PC-3 (cell line): ENCODE measurements at regions not wholly inside any gene's neighbourhood (a gene's known extent, or its start where the extent isn't known, plus 50 kb on each side); places are given as distances from the start of the nearest gene placed in this dataset.

ENCODE experiments used
- ATAC-seq: fragments of 200-7000 bp; cut with Tn5 transposase; 2 replicates; pipeline ENCODE4 v1.9.1; 2020; ENCODE audit warnings: mild to moderate bottlenecking, moderate library complexity
- BruUV-seq: library from RNA; stranded (reverse); fragments of 400-500 nt; replicated peaks from 2 replicates; lab custom pipeline; 2021; lab: Mats Ljungman, UMichigan
- CTCF ChIA-PET: fragments of 300-600 bp; sonication (Branson Sonifier 250); formaldehyde crosslinking; loops from one replicate; lab custom pipeline; 2022; ENCODE audit warnings: antibody characterized with exemption; lab: Charles Lee
- POLR2A ChIA-PET: fragments of 300-600 bp; sonication (Branson Sonifier 250); formaldehyde crosslinking; loops from one replicate; lab custom pipeline; 2022; ENCODE audit warnings: antibody characterized with exemption; ENCODE audit not compliant: unreplicated experiment; lab: Charles Lee
- DNase-seq: peaks from one replicate; pipeline ENCODE4 v3.0.0-alpha.2; 2015
- H2AFZ ChIP-seq: fragments of 300-600 bp; sonication (generic); 2 replicates; pipeline ENCODE4 v1.6.0; 2016; ENCODE audit warnings: antibody characterized with exemption, low read length
- H3F3A ChIP-seq: fragments of 300-600 bp; sonication (generic); one replicate; pipeline ENCODE4 v1.6.0; 2017; ENCODE audit warnings: antibody characterized with exemption, low read length, control low read depth, mild to moderate bottlenecking; ENCODE audit not compliant: unreplicated experiment
- H3K27ac ChIP-seq: fragments of 300-600 bp; sonication (generic); 2 replicates; pipeline ENCODE4 v1.5.1; 2016; ENCODE audit warnings: mild to moderate bottlenecking, low read length
- H3K27me3 ChIP-seq: fragments of 300-600 bp; sonication (generic); 2 replicates; pipeline ENCODE4 v1.6.1; 2016; ENCODE audit warnings: low read length, mixed read lengths
- H3K36me3 ChIP-seq: fragments of 300-600 bp; sonication (generic); 2 replicates; pipeline ENCODE4 v1.6.1; 2016; ENCODE audit warnings: low read depth, mixed run types, low read length, mixed read lengths
- H3K4me1 ChIP-seq: fragments of 300-600 bp; sonication (generic); 2 replicates; pipeline ENCODE4 v1.5.1; 2016; ENCODE audit warnings: low read length; ENCODE audit not compliant: insufficient read depth
- H3K4me2 ChIP-seq: fragments of 300-600 bp; sonication (generic); 2 replicates; pipeline ENCODE4 v1.6.0; 2016; ENCODE audit warnings: low read length
- H3K4me3 ChIP-seq: fragments of 300-600 bp; sonication (generic); 2 replicates; pipeline ENCODE4 v1.5.1; 2016; ENCODE audit warnings: mild to moderate bottlenecking, low read length, mixed read lengths
- H3K79me2 ChIP-seq: fragments of 300-600 bp; sonication (generic); 2 replicates; pipeline ENCODE4 v1.6.1; 2017; ENCODE audit warnings: low read length, mixed read lengths
- H3K9ac ChIP-seq: fragments of 300-600 bp; sonication (generic); 2 replicates; pipeline ENCODE4 v1.6.0; 2016; ENCODE audit warnings: mild to moderate bottlenecking, low read length
- H3K9me2 ChIP-seq: fragments of 300-600 bp; sonication (generic); replicated peaks from 2 replicates; pipeline ENCODE4 v1.6.1; 2016; ENCODE audit warnings: mixed run types, low read length, mixed read lengths
- H3K9me3 ChIP-seq: fragments of 300-600 bp; sonication (generic); 2 replicates; pipeline ENCODE4 v1.6.1; 2016; ENCODE audit warnings: low read length, mixed read lengths
- H4K20me1 ChIP-seq: fragments of 300-600 bp; sonication (generic); 2 replicates; pipeline ENCODE4 v1.6.1; 2016; ENCODE audit warnings: low read length, mixed read lengths
- CTCF ChIP-seq: fragments of 300-600 bp; sonication (generic); conservative IDR thresholded peaks from 2 replicates; pipeline ENCODE4 v1.5.1; 2017; ENCODE audit warnings: antibody characterized with exemption, low read depth, mild to moderate bottlenecking, low read length
- EZH2 ChIP-seq: fragments of 300-600 bp; sonication (generic); IDR thresholded peaks from one replicate; pipeline ENCODE4 v1.6.1; 2017; ENCODE audit warnings: antibody characterized with exemption, mild to moderate bottlenecking, low read length; ENCODE audit not compliant: unreplicated experiment
- EZH2phosphoT487 ChIP-seq: fragments of 300-600 bp; sonication (generic); IDR thresholded peaks from 2 replicates; pipeline ENCODE4 v1.6.1; 2018; ENCODE audit warnings: mild to moderate bottlenecking, antibody characterized with exemption, low read length, borderline replicate concordance
- intact Hi-C: fragments of 100-400 bp; cut with micrococcal nuclease; formaldehyde crosslinking; loops from 2 replicates; pipeline ENCODE4 v1.9.0; 2023

GRCh38 chr9:109629615-109630014, 131.5 kb upstream of the PTPN3 start:
- no peak overlapping the region for H3K4me3 ChIP-seq
- no peaks in the 10 kb centered on the region for H3K9me3 ChIP-seq
- no peaks in the 10 kb centered on the region for H3K79me2 ChIP-seq
- no peak overlapping the region for H2AFZ ChIP-seq
- no peaks in the 10 kb centered on the region for H4K20me1 ChIP-seq
- no peak for TF ChIP-seq EZH2phosphoT487
- TF ChIP-seq EZH2: no peak
- no peak for TF ChIP-seq CTCF
- ChIA-PET CTCF (no interaction called here), POLR2A (interaction anchor here (0.6 kb wide), 1 partner anchor 110 kb away, joined by 3 read pairs; no protein-coding TSS in a partner anchor)
- no peak overlapping the region for H3K9ac ChIP-seq
- H3K36me3 ChIP-seq: no peaks in the 10 kb centered on the region
- H3K27me3 ChIP-seq: peaks cover 8% of the 10 kb centered on the region
- H3K4me2 ChIP-seq: no peak overlapping the region
- BruUV-seq: no TSS peak
- no peaks in the 10 kb centered on the region for H3F3A ChIP-seq
- DNase-seq (no peak), ATAC-seq (no peak)
- H3K27ac ChIP-seq: no peak overlapping the region
- no peaks in the 10 kb centered on the region for H3K4me1 ChIP-seq
- no peaks in the 10 kb centered on the region for H3K9me2 ChIP-seq
- intact Hi-C loops: no loop called here

DNA sequence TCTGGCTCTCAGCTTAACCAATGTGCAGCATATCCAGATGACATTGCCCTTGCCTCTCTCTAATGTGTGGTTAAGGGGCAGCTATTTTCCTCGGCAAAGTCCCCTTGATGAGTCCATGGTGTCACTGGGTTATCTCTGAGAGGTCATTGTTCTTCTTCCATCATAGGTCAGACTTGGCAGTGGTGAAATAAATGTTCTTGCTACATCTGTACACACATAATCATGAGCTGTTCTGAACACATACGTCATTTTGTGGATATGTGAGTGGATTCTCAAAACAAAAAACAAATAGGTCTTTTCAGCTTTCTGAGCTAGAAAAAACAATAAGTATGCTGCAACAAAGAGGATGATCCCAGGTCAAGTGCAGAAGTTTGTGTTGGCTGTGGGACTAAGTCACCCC, 134.7 kb upstream of the PTPN3 start:
- no peaks in the 10 kb centered on the region for H3F3A ChIP-seq
- ChIA-PET POLR2A (no interaction called here), CTCF (no interaction called here)
- H4K20me1 ChIP-seq: no peaks in the 10 kb centered on the region
- H3K9me3 ChIP-seq: no peaks in the 10 kb centered on the region
- H3K27ac ChIP-seq: no peak overlapping the region
- H3K4me3 ChIP-seq: no peak overlapping the region
- DNase-seq (no peak), ATAC-seq (no peak)
- no peak overlapping the region for H3K4me2 ChIP-seq
- no peaks in the 10 kb centered on the region for H3K4me1 ChIP-seq
- H3K27me3 ChIP-seq: peaks cover 8% of the 10 kb centered on the region; the same call in 1 of the 2 replicates
- H3K9ac ChIP-seq: no peak overlapping the region
- no peak overlapping the region for H2AFZ ChIP-seq
- intact Hi-C loops: no loop called here
- TF ChIP-seq EZH2phosphoT487 (no peak), EZH2 (no peak), CTCF (no peak)
- no peaks in the 10 kb centered on the region for H3K79me2 ChIP-seq
- no peaks in the 10 kb centered on the region for H3K9me2 ChIP-seq
- no TSS peak for BruUV-seq
- H3K36me3 ChIP-seq: no peaks in the 10 kb centered on the region

DNA sequence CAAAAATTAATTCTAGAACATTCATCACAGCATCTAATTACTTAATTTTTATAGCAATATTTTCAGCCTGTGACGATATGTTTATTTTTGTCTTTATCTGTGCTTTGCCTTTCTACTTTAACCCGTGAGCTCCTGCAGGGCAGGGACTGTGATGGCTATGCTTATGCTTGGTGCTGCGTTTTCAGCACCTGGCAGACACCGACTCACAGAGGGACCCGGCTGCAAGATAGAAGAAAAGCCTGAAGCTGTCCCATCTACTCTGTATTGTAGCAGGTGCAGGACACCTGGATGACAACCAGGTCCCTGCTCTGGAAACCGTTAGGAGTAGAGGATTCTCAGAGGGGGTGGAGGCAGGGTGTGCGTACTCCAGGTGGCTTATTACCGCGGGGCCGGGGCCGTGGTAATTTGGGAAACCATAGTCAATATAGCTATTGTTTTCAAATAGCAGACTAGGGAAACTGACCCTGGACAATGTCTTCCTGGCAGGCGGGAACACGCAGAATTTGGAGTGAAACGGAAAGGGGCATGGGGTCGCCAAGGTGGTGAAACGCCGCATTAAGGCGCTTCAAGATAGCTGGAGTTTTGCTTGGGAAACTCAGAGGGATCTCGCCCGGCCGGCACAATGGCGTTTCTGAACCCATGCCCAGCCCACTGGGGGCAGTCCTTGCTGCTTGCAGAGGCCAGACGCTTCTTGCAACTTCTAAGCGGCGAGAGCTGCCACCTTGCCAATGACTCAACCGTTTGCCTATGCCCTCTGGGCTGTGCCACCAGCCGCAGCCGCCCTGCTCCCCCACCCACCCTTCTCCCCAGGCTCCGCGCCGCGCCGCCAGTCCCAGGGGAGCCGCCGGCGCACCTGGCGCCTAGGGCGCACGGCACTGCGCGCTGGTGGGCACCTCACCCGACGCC, 140.1 kb upstream of the PALM2AKAP2 start:
- H3K4me2 ChIP-seq: peak overlapping the region; percentile 96
- CTCF ChIA-PET: no interaction called here

More for the DNA sequence above, 140.1 kb upstream of the PALM2AKAP2 start:
- Histone ChIP-seq H3K79me2 (no peaks in the 10 kb centered on the region), H2AFZ (peak overlapping the region; percentile 87), H3K27me3 (peaks cover 32% of the 10 kb centered on the region), H3K9ac (no peak overlapping the region), H3K27ac (no peak overlapping the region), H3K9me3 (no peaks in the 10 kb centered on the region), H3K36me3 (no peaks in the 10 kb centered on the region), H3K4me3 (peak overlapping the region; percentile 72), H3K4me1 (peaks cover 5% of the 10 kb centered on the region; the same call in 1 of the 2 replicates), H4K20me1 (no peaks in the 10 kb centered on the region), H3F3A (no peaks in the 10 kb centered on the region), H3K9me2 (no peaks in the 10 kb centered on the region)
- TF ChIP-seq EZH2phosphoT487 (no peak), EZH2 (no peak), CTCF (no peak)
- intact Hi-C loops: no loop called here
- peak; percentile 69 for DNase-seq
- POLR2A ChIA-PET: no interaction called here
- no TSS peak for BruUV-seq
- peak; percentile 92 for ATAC-seq
